DMS53 treated with DMSO at 0.1 percent for 48 hours (cell line): ENCODE measurements at regions not wholly inside any gene's neighbourhood (a gene's known extent, or its start where the extent isn't known, plus 50 kb on each side); places are given as distances from the start of the nearest gene placed in this dataset.
"Not testable (repeated sequence)": the region's sequence is repeated elsewhere in the genome, so short reads cannot be mapped to it uniquely, and the experiment has no call there.

Experiments used
- DNase-seq: peaks from one replicate; lab custom pipeline; 2025; ENCODE audit not compliant: unreplicated experiment; lab: John Stamatoyannopoulos, UW

DNA sequence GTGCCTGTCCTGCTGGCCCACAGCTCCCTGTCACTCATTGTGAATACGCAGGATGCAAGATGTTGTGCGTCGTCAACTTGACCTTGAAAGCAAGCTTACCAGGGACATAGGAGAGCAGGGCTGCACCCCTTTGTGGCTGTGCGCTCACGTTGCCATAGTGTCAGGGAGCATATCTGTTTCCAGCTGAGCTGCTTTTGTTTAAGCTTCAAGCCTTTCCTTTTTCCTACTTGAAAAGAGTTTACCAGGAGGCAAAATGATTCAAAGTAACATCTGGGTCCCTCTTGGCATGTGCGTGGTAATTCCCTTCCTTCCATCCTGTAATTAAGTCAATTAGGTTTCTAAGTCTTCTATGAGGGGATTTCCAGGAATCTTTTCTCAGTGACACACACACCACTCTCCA, 537.1 kb downstream of the AJAP1 start:
- no peak for DNase-seq

DNA sequence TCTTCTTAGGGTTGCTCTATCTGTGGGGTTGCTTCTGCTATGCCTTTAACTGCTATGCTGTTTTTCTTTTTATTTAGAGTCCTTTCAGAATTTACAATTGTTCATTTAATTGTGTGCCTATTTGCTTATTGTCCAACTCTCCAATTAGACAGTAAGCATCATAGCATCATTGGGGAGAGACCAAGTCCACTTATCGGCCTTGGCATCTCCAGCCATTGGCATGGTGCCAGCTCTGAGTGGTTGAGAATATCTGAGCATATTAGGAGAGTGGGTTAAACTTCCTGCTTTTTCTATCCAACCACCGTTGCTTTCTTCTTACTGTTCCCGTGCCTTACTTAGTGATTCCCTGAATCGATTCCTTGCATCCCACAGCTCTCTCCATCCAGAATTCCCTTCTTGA, 535.0 kb downstream of the AJAP1 start:
- DNase-seq, result no peak

DNA sequence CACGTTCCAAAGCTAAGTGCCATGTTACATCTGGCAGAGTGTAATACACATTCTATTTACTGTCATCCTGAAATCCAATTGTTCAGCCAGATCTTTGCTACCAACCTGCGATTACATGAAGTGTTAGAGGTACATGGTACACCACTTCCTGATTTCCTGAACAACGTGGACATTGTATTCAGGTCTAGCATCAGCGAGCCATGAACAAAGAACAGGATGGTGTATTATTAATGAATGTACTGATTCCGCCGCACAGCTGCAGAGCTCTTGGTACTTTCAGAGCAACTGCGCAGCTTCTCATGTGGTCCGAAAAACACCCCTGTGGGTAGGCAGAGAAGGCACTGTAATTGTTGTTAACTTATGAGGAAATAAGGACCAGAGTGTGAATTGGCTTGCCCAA, 511.4 kb downstream of the AJAP1 start:
- DNase-seq, result no peak

DNA sequence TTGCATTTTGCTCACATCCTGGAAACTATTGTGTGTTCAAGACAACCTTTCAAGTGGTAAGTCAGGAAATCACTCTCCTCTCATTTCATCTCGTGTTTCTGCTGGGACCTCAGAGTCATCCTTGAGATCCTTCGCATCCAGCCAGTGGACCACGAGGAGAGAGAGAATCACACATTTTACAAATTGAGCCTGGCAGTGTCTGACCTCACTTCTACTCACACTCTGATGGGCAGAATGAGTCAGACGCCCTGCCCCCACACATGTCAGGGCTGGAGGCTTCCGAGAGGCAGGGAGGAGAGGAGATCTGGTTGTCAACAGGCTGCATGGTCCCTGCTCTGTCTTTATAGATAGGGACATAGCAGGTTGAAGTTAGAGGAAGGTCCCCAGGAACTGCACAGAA, 509.7 kb downstream of the AJAP1 start:
- DNase-seq, result no peak

DNA sequence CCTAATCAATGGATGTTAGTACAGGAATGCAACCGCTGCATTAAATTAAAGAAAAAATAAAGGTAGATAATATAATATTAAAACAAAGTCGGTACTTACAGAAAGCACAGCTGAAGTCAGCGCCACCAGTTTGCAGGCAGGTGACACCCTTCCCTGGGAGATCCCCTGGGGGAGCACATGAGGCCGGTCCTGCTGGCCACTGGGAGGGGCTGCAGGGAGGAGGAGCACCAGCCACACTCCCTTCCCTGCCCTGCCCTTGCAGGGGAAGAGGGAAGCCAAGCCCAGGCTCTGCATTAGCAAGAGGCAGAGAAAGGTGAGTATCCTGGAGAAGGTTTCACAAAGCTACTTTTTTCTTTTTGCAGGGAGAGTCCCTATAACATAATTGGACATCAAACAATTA, 507.0 kb downstream of the AJAP1 start:
- DNase-seq, result no peak

DNA sequence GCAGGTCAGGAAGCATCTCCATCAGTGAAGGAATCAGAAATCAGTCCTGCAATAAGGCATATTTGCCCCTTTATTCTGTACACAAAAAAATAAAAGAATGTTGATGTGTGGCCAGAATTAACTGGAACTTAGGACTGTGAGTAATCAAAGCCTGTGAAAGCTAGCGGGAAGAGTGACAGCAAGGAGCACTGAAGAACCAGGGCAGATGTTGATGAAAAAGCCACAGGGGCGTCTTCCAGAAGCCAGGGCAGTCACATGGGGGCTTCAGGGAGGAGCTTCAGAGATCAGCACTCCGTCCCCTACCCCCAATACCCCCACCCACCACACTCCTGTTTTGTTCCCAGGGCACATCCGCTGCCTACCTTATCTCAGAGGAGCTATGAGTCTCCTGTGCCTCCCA, 502.8 kb downstream of the AJAP1 start:
- no peak for DNase-seq

DNA sequence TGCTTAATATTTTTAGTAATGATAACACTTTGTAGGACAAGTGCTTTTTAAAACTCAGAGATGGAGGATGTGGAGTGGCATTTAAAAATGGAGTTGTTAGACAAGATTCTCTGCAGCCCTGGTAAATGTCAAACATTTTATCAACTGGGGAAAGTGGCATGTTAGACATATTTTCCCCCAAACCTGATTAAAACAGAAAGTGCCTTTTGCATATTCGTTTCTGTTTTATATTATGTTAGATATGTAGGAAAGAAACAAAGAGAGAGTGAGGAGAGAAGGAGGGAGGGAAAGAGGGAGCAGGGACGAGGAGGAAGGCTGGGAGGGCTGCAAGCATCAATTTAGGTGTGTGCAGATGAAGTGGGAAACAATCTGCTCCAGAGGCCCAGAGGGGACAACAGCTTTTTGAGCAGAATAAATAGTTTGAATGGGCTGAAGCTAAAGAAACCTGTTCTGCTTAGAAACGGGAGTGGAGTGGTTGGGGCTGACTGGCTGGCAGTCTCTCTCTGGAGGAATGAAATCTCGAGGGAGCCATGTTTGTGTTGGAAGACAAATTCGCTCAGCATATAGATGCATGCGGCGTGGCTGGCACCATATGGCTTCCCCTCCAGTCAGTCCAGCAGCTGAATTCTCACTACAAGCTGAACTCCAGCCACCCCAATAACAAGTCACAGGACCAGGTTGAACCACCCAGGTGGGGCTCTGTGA, 502.2 kb downstream of the AJAP1 start:
- DNase-seq, result no peak

DNA sequence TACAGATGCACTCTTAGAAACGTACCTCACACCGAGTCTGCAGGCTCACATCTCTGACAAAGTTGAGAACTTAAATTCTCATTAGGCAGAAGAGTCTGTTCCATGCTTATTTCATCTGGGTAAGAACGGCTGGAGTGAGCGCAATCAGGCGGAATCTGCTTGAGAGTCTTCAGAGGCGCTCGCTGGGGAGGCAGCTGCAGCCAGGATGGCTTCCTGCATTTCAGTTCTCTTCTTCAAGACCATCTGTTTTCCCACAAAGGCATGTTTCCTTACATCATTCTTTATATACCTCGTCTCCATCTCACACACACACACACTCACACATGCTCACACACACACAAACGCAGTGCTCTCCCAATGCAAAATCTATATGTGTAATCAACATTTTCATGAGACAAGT, 497.1 kb downstream of the AJAP1 start:
- DNase-seq, result no peak

DNA sequence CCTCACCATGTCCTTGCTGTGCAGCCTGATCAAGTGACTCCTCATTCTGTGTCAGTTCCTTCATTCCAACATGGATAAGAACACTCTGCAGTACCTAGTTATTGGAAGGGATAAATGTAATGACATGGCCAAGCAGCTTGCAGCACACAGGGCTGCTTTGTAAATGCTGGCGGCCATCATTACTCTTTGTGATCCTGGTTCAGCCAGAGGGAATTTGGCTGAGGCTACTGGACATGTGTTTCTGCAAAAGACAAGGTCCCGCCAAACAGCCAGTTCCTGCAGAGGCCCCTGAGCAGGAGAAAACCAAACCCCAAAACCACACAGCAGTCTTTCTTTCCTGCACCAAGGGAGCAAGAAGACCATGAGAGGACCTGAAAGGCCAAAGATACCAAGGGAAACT, 495.8 kb downstream of the AJAP1 start:
- no peak for DNase-seq

DNA sequence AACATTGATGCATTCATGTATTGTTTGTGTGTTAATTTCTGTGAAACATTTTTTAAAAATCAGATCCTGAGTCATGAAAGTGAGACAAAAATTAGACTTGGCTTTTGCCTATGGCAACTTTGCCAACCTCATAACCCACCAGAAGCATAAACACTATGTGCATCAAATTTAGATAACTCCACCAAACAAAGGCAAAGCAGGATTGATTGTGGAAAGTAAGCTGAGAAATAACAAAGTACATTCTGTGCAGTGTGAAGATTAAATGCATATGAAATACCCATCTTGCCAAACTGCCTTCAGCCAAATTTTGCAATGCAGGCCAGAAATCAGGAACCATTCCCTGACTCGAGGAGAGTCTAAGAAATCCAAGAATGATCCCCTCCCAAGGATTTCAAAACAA, 493.4 kb downstream of the AJAP1 start:
- no peak for DNase-seq

DNA sequence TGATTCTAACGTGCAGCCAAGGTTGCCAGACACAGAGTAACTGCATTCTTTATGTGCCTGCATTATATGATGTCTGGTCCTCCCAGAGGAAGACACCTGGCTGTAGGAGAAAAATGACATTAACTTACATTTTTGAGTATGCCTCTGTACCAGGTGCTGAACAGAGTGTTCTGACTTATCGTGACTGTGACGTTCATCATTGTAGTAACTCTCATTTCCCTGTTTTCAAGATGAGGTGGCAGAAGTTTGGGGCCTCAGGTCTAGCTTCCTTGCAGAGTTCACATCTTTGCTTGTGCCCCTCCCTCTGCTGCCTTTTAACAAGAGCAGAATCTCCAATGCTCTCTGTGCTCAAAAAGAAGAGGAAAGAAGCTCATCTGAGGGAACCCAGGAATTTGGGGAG, 488.0 kb downstream of the AJAP1 start:
- DNase-seq, result no peak

DNA sequence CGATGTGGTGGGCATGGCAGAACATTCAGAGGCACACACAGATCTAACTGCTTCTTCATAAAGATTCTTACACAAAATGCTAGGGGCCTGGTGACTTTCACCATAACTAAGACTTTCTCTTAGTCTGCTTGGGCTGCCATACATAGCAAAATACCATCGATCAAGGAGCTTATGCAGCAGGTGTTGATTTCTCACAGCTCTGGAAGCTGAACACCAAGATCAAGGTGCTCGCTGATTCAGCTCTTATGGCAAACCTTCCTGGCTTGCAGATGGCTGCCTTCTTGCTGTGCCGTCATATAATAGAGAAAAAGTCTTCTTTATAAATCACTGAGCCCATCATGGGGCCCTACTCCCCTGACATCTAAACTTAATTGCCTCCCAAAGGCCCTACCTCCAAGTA, 487.3 kb downstream of the AJAP1 start:
- DNase-seq, result no peak

DNA sequence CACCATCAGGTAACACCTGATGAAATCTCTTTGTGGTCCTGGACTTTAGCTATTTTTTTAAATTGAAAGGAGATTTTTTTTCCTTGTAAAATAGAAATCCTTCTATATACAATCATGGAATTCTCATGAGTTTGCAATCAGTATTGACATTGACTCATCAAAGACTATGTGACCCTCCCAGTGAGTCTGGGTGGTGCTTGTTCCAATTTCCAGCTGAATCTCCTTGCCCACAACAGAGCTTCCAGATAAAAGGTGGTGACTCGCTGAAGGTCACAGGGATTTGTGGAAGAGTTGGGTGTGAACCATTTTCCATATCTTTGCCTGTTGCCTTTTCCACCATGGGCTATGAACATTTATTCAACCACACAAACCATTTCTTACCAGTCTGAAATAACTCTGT, 486.6 kb downstream of the AJAP1 start:
- no peak for DNase-seq

DNA sequence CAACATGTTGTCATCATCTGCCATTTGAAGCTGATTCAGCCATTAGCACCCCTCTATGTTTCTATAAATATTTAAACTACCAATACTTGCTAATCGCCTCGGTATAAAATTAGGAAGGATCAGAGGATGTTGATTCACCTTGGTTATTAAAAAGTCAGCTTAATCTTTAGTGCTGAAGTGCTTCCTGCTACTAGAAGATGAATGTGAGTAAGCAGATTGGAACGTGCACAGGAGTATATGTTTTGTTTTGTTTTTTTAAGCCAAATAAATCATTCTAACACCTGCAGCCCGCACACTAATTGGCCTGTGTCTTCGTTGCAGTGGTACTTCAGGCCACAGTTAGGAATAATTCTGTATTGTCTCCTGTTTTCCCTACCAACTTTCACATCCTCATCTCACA, 485.7 kb downstream of the AJAP1 start:
- no peak for DNase-seq

DNA sequence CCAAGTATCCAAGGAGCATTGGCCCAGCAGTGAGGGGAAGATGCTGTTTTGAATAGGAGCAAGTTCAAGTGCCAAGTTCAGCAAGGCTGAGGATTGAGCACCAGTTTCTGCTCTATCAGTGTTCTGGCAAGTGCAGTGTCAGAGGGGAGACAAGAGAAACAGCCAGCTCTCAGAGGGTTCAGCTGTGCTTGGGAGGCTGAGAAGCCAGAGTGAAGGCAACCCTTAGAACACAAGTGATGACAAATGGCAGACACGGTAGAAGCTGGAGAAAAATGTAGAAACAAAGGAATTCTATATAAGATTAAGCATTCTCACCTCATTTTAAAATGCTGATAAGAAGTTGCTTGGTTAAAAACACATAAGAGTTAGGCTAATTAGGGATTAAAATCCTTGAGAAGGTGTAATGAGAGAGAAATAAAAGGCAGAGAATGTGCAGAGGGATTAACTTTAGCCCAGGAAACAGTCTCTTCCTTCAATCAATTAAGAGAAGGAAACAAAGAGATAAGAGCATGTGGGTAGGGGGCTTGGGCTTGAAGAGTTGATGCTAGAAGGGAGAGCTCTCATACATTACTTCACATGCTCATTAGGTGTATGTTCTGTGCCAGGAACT, 475.4 kb downstream of the AJAP1 start:
- DNase-seq, result no peak

DNA sequence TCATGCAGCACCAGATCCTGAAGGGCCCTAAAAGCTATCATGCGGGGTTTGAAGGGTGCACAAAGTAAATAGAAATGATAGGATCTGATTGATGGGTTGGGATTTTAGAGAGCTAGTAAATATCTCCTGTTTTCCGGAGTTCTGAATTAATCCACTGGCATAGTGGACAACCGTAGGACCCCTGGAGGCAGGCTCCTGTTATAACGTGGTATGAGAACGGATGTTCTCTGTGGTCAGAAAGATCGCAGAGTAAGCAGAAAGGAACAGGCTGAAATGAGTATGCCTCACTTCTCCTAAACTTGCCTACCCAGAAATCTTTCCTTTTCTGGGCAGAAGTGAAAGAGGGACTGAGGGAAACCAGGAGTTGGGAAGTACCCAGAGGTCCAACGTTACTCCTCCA, 470.8 kb downstream of the AJAP1 start:
- no peak for DNase-seq

DNA sequence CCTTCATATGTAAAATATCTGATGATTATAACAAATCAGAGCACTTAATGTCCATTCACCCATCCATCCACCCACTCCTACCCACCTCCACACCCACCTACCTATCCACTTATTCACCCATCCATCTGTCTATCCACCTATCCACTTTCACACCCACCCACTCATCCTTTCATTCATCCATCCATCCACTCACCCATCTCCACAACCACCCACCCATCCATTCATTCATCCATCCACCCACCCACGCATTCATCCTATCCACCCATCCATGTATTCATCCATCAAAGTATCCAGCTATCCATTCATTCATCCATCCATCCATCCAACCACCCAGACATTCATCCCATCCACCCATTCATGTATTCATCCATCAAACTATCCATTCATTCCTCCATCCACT, 466.1 kb downstream of the AJAP1 start:
- DNase-seq, result no peak

DNA sequence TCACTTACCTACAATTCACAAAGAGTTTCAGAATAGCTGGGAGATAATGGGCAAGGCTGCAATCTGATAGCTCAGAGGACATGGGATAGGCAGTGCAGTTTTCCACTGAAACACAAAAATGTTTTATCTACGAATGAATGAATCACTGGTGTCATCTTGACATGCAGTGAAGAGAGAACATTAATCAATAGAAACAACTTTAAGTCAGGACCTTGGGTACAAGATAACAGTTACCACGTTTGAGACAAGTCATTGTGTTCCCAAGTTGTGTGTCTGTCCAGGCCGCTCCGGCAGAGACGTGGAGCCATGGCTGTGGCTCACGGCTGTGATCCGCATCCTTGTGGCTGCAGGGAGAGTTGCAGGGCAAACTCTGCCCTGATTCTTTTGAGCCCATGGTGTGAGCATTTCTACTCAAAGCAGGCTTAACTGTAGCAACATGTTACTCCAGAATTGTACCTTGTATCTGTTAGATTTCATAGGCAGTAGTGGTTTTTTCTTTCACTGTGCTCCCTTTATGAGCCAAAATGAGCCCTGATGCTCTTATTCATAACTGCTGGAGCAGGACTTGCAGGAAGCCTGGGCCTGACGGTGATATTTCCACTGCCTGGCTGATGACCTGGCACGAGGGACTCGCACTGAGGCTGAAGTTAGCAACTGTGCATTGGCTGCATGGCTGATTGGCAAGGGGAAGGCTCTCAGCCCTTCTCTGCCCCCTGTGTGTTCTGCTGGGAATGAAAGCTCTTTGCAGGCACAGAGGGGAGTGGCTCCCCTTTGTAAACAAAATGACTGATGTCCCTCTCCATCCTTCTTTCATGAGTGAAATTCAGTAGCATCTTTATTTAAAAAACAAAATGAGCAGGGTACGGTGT, 465.2 kb downstream of the AJAP1 start:
- DNase-seq, result no peak

DNA sequence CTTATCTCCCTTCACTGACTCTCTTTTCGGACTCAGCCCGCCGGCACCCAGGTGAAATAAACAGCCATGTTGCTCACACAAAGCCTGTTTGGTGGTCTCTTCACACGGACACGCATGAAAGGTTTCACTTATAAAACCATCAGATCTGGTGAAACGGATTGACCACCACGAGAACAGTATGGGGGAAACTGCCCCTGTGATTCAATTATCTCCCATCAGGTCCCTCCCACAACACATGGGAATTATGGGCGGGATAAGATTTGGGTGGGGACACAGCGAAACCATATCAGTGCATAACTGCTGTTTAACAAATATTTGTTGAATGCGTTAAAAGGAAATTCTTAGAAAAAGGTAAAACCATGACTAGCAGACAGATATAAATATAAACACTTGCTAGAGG, 464.4 kb downstream of the AJAP1 start:
- DNase-seq, result not testable (repeated sequence)

DNA sequence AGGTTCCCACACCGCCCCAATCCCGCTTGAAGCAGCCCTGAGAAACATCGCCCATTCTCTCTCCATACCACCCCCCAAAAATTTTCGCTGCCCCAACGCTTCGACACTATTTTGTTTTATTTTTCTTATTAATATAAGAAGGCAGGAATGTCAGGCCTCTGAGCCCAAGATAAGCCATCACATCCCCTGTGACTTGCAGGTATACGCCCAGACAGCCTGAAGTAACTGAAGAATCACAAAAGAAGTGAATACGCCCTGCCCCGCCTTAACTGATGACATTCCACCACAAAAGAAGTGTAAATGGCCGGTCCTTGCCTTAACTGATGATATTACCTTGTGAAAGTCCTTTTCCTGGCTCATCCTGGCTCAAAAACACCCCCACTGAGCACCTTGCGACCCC, 463.9 kb downstream of the AJAP1 start:
- not testable (repeated sequence) for DNase-seq

DNA sequence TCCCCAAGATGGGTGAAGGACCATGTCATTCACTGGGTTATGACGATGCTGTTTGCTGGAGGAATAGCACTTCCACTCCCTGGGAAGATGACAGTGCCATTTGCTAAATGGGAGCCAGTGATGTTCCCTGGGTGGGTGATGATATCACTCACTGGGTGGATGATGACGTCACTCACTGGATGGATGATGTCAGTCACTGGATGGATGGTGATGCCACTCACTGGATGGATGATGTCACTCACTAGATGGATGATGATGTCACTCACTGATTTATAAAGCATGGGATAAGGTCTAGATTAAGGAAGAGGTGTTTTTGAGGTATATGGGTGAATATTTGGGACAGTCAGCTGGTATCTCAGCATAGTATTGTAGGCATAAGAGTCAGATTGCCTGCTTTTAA, 457.2 kb downstream of the AJAP1 start:
- DNase-seq, result no peak

DNA sequence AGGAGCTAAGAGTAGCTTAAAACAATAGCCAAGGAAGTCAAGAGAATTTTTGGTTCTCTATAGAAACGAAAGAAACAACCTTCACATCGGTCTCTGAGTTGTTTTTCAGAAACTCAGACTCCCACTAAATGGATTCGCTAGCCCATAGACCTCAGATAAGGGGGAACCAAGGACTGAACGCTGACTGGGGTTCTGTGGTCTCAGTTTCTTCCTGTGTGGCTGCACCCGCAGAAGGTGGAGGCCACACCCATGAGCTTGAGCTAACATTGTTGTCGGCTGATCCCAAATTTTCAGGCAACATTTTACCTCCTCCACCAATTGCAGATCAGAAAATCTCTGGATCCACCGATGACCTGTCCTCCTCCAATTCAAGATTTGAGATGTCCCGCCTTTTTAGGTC, 456.1 kb downstream of the AJAP1 start:
- no peak for DNase-seq
